NB4 (cell line): ENCODE measurements at regions not wholly inside any gene's neighbourhood (a gene's known extent, or its start where the extent isn't known, plus 50 kb on each side); places are given as distances from the start of the nearest gene placed in this dataset.

Experiments used
- CTCF ChIP-seq: IDR thresholded peaks from one replicate; pipeline ENCODE4 v1.5.1; 2012; ENCODE audit warnings: low read depth, low read length
- MAX ChIP-seq: IDR thresholded peaks from 2 replicates; pipeline ENCODE4 v1.6.1; 2011; ENCODE audit warnings: low read depth, low read length
- MYC ChIP-seq: IDR thresholded peaks from 2 replicates; pipeline ENCODE4 v1.6.1; 2011; ENCODE audit warnings: low read depth, low read length
- POLR2A ChIP-seq: IDR thresholded peaks from 2 replicates; pipeline ENCODE4 v1.6.1; 2011; ENCODE audit warnings: mild to moderate bottlenecking; ENCODE audit not compliant: insufficient read length; ENCODE audit errors: extremely low read depth

- no peak for TF ChIP-seq CTCF
- TF ChIP-seq POLR2A = no peak
- no peak for TF ChIP-seq MAX
- no peak for TF ChIP-seq MYC
These were observed 238.2 kb upstream of the NEBL start for GRCh38 chr10:21135023-21135931.
